ENCODE measurements at regions not wholly inside any gene's neighbourhood (a gene's known extent, or its start where the extent isn't known, plus 50 kb on each side); places are given as distances from the start of the nearest gene placed in this dataset.

GRCh38 chr2:208570851-208571763 lies 164.5 kb downstream of the PTH2R start:
- TF ChIP-seq, protein P1, sequence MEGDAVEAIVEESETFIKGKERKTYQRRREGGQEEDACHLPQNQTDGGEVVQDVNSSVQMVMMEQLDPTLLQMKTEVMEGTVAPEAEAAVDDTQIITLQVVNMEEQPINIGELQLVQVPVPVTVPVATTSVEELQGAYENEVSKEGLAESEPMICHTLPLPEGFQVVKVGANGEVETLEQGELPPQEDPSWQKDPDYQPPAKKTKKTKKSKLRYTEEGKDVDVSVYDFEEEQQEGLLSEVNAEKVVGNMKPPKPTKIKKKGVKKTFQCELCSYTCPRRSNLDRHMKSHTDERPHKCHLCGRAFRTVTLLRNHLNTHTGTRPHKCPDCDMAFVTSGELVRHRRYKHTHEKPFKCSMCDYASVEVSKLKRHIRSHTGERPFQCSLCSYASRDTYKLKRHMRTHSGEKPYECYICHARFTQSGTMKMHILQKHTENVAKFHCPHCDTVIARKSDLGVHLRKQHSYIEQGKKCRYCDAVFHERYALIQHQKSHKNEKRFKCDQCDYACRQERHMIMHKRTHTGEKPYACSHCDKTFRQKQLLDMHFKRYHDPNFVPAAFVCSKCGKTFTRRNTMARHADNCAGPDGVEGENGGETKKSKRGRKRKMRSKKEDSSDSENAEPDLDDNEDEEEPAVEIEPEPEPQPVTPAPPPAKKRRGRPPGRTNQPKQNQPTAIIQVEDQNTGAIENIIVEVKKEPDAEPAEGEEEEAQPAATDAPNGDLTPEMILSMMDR (conservative IDR thresholded peaks at IDR 0.05; ENCODE audit: low read length), result peak; percentile 44
- TF ChIP-seq EZH2phosphoT487 (IDR thresholded peaks at IDR 0.05; ENCODE audit: borderline replicate concordance), result no peak

All from Loucy (cell line).